COR-L47 (cell line): ENCODE measurements at regions not wholly inside any gene's neighbourhood (a gene's known extent, or its start where the extent isn't known, plus 50 kb on each side); places are given as distances from the start of the nearest gene placed in this dataset.

Source experiments
- DNase-seq: peaks from one replicate; lab custom pipeline; 2025; lab: John Stamatoyannopoulos, UW

DNA sequence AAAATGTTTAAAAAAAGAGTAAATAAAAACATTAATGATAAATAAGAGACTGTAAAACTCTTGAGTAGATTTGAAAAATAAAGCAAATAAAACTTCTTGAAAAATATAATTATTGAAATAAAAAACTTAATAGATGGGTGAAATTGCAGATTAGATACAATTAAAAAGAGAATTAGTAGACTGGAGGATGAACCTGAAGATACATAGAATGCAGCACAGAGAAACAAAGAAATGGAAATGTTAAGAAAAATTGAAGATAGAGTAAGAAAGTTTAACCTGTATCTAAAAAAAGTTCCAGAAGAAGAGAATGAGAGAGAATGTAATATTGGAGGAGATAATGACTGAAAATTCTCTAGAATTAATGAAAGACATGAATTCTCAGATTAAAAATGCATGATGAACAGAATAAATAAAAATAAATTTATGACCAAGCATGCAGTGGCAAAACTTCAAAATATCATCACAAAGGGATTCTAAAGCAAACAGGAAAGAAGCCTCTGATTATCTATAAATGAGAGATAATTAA is 438.1 kb upstream of the CLINT1 start:
- DNase-seq = no peak

DNA sequence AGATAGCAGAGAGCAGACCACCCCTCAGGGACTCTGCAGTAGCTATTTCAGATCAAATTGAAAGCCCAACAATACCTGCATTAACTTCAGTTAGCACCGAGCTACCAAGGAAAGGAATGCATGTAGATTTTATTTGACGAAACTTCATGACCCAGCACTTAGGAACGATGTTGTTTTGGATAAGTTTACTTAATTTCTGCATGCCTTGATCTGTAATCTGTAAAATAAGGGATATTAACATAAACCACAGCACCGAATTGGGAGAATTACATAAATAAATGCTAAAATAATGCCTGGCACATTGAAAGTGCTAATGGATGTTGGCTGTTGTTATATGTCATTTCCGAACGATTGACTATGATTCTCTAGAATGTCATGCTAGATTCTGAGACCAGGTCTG is 435.8 kb upstream of the CLINT1 start:
- DNase-seq = no peak

DNA sequence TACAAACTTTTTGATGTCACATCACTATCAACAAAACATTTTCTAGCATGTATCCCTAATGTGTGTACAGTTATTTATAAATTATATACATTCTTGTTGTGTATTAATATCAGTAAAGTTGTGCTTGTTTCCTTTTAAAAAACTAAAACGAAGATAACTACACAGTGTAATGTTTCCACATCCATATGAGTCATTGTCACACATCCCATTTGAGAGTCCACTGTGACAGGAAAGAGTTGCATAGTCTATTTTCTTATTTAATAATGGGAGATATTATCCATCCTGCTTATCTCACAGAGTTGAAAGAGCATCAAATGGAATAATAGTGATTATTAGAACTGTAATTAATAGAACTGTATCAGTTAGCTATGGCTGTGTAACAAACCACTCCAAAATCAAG is 434.0 kb upstream of the CLINT1 start:
- DNase-seq = no peak

DNA sequence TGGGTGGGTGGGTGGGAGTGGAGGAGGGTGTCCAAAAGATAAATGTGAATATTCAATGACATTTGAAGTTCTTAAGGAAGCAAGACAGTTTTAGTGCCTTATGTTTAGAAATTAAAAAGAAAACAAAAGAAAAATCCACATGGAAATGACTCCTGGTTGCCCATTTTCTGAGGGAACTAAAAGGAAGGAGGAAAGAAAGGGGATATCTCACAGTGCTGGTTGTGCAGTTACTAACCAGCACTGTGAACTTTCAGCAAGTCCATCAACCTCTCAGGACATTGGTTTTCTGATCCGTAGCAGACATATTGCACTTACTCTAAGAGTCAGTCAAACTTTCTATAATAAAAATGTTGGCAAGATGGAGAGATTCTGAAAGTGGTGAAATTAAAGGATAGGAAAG is 431.0 kb upstream of the CLINT1 start:
- no peak for DNase-seq

DNA sequence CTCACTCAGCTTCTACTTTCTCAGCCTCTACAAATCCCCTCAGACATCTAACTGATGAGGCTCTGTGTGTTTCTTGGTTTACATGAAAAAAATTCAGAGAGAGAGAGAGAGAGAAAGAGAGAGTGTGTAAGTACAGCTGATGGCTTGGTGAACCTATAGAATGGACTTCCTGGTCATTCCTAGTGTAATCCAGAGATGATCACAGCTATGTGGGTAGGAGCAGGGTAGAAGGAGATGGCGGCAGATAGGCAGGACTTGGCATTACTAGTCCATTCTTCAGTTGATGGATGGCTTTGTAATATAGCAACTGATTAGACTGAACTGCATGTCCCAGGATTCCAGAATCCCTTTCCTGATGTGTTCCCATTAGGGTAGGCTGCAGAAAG is 429.3 kb upstream of the CLINT1 start:
- DNase-seq = no peak

DNA sequence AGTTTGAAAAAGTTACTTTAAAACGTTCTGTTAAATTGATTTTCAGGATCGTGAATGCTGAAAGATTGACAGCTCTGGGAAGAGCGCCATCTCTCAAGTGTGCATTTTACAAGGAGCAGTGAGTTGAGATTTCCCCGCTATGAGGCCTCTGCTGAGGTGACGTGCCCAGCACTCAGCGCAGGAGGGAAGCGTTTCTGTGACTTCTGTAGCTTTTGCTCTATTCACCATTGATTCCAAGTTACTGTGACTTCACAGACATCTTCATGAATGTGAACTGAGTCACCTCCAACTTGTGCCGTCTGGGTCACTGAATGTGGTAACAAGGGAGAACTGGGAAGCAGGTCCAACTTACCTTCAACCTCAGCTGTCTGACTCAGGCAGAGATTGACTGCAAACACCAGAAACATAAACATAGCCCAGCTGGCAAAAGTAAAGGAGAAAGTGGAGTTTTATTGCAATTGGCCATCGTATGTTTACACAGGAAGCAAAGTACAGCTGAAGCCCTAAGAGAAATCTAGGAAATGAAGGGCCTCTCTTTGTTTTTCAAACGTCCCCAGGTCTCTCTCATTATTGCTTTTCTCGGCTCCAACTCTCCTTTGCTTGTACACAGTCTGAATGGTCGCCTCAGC is 428.8 kb upstream of the CLINT1 start:
- DNase-seq = no peak

DNA sequence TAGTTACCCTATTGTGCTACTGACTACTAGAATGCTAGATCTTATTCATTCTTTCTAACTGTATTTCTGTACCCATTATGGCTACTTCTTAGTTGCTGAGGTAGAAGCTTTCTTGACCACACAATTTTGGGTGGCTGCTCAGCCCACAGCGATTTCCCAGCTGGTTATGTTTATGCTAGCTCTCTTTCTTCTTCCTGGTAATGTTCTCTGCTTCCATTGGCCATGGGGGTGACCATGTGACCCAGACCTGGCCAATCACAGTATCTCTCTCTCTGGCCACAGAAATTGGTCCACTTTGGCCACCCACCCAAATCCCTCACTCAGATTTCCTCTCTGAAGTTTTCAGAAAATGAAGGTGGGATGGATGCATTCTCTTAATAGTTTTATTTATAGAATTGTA is 427.9 kb upstream of the CLINT1 start:
- no peak for DNase-seq

DNA sequence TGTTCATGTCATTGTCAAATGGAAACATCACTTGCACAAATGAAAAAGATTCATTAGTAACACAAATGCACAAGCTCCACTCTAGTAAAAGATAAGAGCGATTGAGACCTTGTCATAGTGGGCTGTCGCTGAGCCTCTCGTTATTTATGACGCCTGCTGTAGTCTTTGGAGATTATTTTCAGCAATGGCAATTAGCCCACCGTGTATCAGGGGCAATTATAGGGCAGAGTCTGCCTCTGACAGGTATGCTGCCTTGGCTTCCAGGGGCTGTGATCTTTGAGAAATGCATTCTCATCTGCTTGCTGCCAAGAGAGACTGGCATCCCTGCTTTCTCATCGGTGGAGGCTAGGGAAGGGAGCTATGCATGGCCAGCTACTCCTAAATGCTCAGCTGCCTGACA is 426.8 kb upstream of the CLINT1 start:
- DNase-seq = no peak

DNA sequence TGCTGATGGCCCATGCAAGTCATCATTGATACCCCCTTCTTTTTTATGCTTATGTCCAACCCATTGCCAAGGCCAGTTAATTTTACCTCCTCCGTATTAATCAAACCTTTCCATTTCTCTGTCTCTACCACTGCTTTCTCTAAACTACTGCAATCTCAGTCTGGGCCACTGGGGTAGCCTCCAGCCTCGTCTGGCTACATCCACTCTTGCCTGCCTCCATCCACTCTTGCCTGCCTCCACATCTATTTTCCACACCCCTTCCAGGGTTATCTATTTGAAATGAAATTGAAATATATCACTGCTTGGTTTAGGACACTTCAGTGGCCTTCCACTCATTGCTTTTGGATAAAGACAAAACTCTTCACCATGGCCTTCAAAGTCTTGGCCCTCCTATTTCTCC is 425.3 kb upstream of the CLINT1 start:
- DNase-seq = no peak

DNA sequence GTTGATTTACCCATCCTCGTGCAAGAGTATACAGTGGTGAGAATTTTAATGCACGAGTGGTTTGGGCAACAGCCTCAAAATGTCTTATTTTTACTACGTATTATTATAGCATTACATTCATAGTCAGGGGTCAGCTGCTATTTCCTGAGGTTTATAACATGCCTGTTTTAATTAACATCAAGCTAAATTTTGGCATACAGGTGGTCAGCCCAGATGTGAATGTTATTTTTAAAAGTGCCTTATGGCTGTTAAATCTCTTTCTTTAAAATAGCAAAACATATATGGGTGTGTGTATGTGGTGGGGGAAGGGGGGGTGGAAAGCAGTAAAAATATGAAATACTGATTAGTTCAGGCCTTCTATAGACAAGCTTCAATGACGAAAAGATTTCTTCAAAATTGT is 424.5 kb upstream of the CLINT1 start:
- no peak for DNase-seq

DNA sequence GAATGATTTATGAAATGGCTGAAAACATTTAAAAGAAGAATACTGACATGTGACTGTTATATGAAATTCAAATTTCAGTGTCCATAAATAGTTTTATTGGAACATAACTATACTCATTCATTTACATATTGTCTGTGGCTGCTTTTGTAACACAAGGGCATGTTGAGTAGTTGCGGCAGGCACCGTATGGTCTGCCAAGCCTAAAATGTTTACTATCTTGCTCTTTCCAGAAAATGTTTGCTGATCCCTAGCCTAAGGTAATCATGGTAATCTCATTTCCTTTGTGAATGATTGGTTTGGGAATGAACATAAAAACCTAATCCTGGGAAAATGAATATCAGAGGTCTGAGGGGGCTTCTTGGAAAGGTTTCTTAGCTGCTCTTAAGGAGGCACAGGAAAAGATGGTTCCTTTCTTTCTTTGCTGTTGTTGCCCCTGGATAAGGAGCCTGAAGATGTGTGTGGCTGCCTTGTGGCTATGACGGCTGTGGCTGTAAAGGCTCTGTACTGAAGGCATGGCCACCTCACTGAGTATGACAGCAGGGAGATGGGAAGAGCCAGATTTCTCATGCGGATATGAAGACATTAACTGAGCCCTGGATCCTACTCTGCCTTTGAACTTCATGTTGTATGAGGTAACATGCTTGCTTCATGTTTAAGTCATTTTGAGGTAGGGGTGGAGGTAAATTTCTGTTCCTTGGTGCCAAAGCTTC is 419.4 kb upstream of the CLINT1 start:
- DNase-seq = no peak

DNA sequence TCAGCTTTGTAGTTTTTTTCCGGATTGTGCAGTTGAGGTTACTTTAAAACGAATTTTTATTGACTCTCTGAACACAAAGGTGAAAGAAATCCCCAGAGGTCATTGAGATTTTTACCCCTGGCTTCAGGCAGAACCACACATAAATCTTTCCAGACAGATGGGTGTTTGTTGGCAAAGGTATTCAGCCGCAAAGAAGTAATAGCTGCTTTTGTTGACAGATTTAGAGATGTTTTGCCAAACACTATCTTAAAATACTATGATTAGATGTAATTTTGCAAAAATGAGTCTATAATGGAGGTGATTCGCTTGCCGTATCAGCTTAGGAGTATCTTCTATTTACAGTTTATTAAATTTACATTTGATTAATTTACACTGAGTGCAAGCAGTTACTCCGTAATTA is 418.3 kb upstream of the CLINT1 start:
- DNase-seq = no peak

DNA sequence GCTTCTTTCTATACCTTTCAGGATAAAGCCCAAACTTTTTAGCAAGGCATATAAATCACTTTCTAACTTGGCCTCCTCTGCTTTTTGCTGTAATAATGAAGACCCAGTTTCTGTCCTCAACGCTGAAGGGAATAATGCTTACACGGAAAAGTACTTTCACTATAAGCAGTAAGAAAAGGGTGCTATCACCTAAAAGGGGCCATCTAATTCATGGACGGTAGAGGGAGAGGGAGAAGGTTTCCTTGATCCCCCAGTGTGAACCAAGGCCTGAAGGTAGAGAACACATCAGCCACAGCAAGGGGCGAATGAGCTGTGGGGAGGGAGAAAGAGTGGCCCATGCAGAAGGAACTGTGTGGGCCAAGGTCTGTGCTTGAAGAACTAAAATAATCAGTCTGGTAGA is 417.7 kb upstream of the CLINT1 start:
- DNase-seq = no peak

DNA sequence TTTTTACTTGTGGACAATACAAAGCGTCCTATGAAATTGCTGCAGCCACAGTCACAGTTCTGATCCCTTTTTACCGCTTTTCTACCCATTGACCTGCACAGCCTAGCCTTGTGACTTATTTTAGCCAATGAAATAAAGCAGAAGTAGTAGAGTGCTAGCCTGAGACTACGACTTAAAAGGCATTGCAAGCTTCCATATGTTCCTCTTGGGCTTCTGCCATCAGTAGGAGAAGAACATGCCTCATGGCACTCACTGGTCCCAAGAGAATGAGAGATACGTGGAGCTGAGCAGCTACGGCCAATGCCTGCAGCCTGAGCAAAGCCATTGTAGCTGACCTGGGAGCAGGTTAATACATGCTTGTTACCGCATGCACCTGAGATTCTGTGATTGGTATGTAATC is 416.6 kb upstream of the CLINT1 start:
- no peak for DNase-seq

DNA sequence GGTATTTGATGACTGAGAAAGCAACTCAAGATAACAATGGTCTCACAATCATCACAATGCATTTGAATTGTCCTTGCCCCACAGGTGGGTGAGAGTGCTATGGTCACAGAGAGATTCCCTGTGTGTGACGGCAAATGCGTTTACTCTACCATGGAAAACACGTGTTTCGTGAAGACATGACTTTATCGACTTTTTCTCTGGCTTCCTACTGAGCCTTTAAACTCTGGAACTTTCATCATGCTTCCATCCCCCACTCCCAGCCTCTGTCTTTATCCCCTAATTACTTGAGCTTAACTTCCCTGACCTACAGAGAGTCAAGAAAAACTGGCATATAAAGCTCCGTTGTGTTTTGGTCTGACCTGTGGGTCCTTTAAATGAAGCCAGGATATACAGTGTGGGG is 414.1 kb upstream of the CLINT1 start:
- DNase-seq = no peak

DNA sequence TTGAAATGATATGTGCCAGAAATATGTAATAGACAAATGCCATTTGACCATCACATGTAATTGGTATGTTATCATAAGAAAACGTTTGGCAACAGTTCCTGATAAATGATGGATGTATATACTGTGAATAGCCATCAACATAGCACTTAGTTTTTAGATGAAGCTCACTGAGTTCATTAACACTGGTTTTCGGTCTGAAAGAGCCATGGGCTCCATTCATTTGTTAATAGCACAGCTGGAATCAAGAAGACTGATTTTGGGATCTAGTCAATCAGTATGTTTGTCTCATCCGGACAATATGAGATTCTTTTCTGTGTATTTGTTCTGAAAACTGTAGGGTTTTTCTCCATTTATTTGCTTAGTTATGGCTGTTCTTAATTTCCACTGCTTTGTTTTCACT is 413.5 kb upstream of the CLINT1 start:
- no peak for DNase-seq

DNA sequence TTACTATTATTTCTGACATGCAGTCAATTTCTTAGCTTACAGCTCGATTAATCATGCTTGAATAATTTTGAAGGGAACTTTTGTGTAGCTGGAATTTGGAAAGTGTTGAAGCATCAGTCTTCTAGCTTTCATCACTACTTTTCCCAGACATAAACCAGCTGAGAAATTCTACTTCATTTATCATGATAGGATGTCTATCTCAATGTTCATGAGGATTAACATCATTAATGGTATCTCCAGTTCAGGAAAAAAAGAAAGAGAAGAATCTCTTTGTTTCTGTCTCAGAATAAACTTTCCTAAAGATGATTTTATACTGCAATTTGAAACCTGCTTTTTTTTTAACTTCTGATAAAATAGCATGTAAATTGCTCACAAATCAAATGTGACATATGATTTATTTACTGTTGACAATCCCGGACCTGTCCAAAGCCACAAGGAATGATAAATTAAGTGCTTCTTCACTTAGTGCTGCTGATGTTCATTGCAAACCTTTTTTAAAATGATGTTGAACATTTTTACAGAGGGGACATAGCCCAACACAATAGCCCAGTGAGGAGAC is 412.1 kb upstream of the CLINT1 start:
- DNase-seq = no peak

DNA sequence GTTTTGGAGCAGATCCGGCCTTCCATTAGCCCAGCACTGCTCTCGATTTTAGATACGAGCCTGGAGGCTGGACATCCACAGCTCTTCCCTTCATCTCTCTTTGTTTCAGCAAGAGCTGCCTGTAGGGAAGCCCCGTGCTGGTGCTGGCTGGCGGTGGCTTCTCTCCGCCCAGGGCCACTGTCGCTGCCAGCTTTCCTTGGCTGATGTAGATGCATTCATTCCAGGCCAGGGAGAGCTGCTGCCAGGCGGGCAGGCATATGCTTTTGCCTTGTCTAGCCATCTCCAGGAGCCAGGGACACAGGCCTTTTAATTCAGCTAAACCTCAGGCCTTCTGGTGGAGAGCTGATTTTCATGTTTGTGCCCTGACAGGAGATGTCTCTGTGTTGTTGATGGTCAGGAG is 409.3 kb upstream of the CLINT1 start:
- no peak for DNase-seq

DNA sequence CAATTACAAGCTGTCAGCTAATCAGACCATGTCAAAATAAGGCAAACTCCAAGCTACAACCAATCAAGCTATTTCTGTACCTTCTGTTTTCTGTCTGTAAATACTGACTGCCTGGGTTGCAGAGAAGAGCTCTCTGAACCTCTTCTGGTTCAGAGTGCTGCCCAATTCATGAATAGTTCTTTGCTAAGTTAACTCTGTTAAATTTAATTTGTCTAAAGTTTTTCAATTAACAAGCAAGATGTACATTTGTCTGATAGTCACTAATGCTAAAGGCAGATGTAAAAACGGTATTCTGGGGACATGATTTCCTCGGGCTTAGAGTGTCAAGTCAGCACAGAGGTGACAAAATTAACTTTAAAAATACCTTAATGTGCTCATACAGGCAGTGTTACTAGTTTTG is 408.3 kb upstream of the CLINT1 start:
- no peak for DNase-seq

DNA sequence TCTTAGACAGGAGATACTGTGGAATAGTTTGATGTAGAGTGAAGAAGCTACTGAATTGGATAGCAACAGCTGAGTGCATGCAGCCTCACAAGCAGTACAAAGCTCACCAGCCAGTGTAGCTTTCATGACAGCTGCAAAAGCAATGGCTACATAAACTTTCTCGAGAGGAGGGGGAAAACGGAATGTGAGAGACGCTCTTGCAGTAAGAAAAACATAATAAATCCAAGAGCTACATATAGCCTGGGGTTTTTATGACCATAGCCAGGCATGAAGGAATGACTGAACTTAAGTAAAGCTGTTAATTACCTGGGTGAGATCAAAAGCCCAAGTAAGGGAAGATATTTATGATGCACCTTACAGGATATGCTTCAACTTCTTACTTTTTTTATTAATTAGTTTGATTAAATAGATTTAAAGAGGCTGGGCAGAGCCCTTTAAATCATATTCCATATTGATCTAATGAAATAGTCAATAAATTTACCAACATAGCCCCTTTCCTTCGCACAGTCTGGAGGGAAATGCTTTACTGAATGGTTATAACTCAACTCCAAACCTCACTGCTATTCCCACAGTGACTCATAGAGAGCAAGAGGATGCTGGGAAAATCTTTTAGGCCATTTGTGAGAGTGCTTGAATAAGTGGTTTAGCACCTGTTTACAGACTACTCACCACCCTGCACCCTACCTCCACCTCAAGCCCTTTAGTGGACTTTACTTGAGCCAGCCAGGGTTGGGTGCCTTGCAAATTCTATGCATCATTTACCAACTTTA is 407.2 kb upstream of the CLINT1 start:
- DNase-seq = no peak

DNA sequence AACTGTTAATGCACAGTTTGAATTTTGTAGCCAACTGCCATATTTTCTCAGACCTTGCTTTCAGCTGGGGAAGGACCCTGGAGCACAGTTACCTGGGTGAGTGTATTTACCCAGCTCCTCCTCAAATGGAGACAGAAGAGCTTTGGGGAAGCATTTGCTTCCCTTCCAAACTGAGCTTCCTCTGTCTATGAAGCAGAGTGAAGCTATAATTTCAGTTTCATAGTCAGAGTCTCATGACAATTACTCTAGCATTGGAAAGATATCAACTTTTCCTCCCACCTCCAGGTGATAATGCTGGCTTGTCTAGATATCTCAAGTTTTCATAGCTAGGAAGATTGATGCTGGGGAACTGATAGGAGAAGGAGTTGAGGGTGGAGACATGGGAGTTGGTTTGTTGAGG is 406.4 kb upstream of the CLINT1 start:
- no peak for DNase-seq

DNA sequence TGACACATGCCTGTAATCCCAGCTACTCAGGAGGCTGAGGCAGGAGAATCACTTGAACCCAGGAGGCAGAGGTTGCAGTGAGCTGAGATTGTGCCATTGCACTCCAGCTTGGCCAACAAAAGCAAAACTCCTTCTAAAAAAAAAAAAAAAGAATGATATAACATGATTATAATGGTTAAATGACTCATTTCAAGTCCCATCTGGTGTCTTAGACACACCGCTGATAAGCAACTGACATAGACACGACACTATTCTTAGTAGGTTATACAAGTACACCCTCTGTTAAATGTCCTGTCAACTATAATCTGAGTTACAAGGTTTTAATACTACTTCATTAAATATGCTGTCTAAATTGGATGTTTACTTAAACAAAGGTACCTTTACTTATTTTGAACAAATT is 405.3 kb upstream of the CLINT1 start:
- DNase-seq = no peak
